Stimulated activated CD8-positive, alpha-beta memory T cell treated with anti-CD3 and anti-CD28 coated beads, Interleukin-2, amount 100 ng/mL, for 48 hours (primary cell): ENCODE measurements at regions not wholly inside any gene's neighbourhood (a gene's known extent, or its start where the extent isn't known, plus 50 kb on each side); places are given as distances from the start of the nearest gene placed in this dataset.

Experiments used
- DNase-seq, 2 donors: peaks; one replicate each; pipeline ENCODE4 v3.0.0-alpha.2; 2020; ENCODE audit warnings: low read depth in 2 of 2

DNA sequence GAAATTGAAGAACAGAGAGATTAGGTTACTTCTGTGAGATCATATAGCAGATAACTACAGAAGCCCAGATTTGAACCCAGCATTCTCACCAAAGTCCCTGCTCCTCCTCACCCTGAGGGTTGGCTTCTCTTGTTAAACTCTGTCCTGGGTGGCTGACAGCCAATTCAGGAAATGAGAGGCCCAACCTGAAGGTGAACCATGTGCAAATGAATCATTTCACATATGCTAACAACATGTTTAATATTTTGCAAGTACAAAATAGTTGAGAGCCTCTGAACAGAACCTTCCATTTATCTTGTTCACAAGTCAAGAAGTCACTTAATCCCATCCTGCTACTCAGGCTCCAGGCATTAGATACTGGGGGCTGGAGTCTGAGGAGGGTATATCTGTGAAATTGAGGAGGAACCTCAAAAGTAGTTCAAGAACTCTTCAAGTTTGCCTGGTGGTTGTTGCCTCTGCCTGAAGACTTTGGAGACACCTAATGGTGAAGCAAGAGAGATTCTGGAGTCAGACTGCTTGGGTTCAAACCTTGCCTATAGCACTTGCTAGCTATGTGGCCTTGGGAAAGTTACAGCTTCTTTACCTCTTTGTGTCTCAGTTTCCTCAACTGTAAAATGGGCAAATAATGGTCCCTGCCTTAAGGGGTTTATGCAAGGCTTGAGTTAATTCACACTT is 564.0 kb downstream of the PSAT1 start:
- no peak for DNase-seq

DNA sequence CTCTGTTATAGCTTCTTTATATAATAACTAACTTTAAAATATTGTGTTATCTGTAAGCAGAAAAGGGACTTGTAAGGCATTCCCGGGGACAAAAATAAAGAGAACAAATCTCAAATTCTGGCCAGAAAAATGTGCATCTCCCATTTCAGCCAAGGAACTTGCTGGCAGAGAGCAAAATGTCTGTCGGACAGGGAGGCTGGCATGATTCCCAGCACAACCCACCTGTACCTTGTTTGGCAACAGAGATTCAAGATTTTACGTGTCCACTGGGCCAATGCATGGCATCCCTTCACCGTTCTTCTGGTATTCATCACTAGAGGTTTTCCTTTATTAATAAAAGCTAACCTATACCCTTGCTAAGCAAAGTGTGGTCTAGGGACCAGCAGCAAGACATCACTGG is 566.6 kb downstream of the PSAT1 start:
- no peak for DNase-seq

DNA sequence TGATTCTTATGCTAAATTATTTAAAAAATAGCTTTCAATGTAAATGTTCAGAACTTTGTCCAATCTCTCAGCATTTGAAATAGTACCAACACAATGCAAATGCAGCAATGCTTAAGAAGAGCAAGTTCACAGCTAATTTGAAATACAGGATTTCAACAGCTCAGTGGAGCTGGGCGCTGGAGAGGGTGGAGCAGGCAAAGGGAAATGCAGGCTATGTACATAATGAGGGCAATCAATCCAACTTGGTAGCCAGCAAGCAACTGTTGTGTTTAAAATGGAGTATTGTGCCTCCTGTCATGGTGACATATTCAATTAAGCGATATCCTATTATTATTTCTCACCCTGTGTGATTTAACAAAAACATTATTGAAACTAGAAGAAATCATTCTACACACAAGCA is 568.8 kb downstream of the PSAT1 start:
- DNase-seq, result no peak

DNA sequence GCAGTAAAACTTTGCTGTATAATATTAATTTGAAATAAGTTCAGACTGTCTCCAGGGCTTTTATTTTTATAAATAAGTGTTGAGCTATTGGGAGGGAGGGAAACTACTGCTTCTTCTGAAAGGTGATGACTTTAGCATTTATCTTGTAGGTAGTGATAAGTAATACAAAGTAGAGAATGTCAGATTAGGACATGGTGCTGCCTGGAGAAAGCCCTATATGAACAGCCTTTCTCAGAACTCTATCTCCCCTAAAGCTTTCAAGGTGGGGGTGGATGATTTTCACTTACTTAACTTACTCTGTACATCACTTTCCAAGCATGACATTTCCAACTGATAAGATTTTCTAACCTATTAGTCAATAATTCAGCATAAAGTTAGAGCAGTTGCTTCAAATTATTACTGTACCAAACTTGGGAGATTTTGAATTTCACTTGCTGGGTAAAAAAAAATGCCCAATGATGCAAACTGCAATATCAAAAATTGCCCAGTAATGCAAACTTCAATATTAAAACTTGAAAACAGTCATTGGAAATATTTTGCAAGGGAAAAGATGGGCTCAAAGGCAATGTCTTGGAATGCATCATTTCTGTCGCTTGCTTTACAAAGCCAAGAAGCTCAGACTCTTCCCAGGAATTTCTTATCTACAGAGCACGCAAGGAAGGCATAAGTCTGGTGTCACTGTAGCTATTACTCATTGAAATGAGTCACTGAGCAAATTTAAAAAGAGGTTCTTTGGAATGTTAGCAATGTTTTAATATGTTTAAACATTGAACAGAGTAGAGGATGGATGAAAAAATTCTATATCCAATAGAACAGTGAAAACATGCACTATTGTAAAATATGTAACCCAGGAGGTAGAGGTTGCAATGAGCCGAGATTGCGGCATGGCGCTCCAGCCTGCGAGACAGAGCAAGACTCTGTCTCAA is 569.5 kb downstream of the PSAT1 start:
- no peak for DNase-seq

DNA sequence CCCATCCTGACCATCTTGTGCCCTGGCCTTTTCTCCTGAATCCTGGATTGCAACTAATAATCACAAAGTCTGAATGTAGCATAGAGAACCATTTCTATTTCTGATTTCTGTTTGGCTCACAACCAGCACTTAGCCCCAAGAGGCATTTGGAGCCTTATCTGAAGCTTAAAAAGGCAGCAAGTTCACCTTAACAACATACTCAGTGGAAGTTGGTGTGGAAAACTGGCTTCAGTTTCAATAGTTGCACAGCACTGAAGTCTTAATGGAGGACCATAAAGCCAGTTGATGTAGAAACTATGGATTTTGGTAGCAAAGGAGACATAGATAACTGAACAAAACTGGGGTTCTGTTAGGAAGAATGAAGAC is 574.1 kb downstream of the PSAT1 start:
- DNase-seq, result no peak

DNA sequence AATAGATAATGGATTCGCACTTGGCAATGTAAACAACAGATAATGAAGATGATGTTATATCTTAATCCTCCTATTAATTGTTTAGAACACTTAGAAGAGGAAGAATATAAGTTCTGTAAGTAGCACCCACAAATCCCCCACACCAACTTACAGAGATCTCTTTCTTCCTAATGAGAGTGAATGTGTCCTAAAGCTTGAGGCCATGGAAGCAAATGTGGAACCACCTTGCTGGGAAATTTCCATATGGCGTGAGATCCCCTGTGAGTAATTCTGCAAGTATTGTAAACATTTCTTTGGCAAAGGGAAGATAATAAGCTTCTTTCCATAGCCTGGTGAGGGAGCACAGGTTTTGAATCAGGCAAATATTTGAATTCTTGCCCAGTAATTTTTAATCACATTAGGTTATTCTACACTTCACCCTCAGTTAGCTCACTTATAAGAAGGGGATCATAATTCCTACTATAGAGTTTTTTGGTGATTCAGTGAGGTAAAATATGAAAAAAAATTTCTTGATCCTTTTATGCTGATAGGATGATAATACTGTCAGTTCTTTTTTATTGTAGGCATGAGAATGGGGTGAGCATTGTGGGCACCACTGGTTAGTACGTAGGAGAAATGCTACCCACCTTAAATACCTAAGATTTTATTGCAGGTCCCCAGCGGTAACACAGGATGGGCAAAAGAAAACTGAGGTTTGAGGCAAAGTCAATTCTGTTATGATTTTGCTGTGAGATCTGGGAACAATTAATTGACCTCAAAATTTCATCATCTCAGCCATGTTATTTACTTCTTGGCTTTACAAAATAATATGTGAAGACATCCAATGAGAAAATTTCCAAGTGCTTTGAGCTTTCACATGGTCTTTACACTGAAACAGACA is 574.8 kb downstream of the PSAT1 start:
- DNase-seq, result no peak

DNA sequence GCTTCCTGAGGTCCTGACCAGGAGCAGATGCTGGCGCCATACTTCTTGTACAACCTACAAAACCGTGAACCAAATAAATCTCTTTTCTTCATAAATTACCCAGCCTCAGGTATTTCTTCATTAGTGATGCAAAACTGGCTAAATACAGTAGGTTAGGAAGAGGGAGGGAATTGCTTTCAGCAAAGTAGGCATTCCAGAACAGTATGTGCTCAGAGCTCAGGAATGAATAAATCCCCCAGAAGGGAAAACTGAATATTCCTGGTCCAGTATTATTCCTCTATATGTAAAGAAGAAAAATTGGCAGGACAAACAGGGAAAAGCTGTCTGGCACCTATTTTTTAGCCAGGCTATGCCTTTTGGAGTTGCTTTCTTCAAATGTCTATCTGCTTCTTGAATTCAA is 577.1 kb downstream of the PSAT1 start:
- no peak for DNase-seq

DNA sequence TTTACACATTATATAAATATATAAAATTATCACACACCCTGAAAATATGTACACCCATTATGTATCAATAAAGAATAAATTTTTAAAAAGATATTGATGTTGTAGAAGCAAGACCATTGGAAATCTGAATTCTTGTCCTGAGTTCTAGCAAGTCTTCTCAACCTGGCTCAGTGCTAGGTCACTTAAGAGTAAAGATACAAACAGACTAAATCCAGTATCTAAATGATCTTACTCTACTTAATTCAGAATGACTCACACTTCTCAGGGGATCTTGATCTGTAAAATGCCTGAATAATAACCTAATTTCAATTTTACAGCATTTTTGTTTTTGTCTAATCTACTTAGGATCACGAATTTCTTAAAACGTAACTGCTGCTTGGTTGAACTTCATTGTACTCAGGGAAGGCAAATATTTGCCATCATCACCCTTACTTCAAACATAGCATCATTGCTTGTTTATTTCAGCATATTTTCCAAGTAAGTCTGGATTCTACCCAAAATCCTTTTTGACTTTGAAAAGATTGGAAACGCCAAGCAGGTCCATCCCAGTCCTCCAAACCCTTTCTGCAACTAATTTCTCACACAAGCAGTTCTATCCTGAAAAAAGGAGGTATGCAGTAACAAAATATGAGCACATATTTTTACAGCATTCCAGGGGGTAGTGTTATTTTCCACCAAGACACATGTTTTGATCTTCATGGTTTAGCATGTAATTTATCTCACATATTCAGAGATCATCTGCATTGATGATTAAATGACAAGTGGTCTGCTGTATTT is 582.6 kb downstream of the PSAT1 start:
- no peak for DNase-seq

DNA sequence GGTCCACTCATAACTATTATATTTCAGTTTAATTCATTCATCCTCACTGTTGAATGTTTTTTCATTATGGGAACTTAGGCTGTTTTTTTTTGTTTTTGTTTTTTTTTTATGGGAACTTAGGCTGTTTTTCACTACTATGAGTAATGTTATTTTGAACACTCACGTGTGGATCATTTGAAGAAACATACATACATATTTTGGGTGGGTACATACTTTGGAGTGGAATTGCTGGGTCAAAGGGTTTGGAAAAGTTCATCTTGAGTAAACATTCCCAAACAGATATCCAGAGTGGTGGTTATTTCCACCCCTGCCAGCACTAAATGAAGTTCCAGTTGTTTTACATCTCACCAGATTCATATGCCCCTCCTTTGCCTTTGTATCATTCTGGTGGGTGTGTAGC is 584.4 kb downstream of the PSAT1 start:
- DNase-seq, result no peak

DNA sequence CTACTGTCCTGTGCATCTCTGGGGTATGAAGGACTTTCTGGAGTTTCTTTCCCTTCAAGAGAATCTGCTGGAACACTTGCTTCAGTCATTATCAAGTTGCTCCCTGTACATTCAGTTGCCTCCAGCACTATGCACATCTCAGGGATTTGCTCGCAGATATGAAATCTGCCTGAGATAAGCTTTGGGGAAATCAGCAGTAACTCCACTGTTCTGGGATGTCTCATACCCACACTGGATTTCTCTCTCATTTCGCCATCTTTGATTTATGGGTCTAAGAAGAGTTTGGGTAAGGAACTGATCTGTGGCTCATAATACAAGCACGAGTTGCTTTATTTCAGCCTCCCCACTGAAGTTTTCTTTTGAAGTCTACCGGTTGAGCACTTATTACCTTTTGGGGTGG is 585.6 kb downstream of the PSAT1 start:
- no peak for DNase-seq

DNA sequence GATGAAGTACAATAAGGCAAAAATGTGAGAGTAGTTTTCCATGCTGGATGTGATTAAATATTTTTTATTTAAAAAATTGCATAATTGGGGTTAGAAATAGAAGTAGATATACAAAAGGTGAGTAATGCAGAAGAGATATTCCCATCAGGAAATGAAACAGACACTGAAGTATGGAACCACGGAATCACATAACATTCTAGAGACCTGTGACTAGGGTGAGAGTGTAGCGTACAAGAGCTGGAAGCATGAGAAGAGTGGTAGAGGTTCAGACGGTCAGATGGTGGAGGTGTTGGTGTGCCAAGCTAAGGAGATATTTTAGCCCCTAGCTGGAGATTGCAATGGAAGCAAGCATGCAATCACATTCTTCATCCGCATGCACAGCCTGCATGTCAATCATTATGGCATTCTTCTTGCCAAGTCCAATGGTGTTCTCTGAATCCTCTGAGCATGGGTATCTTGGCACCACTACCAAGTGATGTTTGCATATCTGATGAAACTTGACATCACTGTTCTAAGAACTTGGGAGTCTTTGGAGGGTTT is 587.8 kb downstream of the PSAT1 start:
- DNase-seq, result no peak

DNA sequence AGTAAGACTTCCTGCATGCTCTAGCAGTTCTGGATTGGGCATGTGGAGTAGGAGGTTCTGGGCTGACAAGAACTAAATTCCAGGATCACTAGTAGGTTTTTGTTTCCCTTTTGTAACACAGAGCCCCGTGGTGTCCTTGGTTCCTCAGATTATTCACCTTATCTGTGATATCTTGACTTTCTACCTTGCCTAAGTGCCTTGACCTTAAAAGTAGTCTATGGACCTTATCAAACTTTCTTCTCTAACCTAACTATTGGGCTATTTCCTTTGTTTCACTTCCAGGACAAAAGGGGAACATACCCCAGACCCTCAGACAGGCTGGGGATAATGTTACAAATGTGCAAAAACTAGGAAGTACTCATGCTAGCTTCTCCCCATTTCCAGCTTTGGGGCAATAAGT is 595.3 kb downstream of the PSAT1 start:
- DNase-seq, result no peak

DNA sequence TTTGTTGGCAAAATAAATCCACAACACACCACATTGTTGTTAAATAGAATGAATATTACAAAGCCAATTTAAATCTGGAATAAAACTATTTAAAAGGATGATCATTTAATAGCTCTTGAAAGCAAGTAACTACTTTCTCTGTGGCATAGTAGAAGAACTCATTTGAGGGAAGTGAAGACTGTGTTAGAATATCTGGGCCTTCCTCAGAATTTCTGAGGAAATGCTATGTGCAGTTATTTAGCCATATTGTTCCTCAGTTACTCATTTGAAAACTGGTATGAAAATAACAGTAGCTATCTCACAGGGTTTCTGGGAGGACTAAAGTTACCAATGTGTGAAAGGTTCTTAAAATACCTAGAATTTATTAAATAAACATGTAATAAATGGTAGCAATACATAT is 595.8 kb downstream of the PSAT1 start:
- no peak for DNase-seq

DNA sequence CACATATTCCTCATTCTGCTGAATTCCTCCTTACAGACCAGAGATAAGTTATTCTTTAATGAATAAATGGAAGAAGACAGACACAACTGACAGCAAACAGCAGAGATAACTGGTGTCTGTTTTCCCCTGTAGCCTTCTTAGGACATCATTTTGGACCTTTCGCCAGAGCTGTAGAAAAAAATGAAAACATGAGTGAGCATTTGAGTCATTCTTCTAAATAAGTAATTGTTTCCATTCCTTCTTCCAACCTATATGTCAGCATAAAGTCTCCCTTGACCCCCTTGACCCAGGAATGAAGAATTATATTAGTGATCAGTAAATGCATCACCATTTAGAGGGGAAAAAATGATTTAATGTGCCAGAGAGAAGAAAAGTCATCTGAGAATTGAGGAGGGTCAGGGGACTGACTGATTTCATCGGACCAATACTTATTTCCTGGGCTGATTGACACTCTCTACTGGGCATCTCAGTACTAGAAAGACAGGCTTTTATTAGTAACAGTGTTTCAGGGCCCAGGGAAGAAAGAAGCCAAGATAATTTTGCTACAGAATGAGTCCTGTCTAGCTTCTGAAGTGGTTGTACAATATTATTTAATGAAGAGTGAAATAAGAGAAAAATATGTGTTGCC is 597.0 kb downstream of the PSAT1 start:
- DNase-seq, result no peak

DNA sequence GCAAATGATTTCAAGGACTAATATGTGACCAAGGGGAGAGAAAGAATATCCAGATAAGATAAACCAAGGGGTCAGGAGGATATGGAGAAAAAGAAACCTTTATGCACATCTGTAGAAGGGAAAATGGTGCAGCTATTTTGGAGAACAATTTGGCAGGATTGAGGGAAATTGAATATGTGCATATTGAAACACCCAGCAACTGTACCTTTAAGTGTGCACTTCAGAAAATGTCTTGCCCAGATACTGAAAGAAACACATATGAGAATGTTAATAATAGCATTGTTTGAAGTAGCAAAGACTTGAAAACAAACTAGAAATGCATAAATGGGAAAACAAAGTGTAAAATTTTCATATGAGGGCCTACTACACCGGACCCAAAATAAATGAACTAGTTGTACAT is 599.6 kb downstream of the PSAT1 start:
- DNase-seq, result no peak

DNA sequence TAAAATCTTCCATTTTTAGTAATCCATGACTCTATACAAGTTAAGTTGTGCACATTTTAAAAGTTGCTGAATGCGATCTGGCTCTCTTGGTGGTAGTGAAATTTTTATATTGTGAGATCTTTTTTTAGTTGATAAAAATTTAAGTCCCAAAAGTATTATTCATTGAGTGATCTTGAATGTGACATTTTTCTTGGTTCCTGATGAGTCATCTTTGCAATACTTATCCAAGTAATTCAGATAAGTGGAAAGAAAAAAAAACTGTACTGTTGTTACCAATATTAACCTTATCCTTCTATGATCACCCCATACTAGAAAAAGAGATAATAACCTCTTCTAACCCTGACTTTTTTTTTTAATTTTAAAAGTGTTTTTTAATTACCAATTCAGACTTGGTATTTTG is 601.3 kb downstream of the PSAT1 start:
- no peak for DNase-seq

DNA sequence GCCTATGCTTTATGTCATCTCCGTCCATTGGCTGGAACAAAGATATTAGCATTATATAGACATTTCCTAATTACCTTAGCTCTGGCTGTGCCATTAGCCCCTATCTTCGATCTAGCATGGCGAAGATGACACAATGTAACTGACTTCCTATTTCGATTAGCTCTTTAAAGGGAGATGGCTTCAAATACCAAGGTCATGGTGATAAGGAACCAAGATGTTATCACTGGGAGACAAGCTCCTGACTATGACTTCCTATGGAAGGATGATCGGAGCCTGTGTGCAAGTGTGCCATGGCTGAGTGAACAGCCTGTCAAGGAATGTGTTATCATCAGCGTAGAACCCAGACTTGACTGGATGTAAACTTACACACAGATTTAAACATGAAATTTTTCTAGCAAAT is 602.1 kb downstream of the PSAT1 start:
- no peak for DNase-seq

DNA sequence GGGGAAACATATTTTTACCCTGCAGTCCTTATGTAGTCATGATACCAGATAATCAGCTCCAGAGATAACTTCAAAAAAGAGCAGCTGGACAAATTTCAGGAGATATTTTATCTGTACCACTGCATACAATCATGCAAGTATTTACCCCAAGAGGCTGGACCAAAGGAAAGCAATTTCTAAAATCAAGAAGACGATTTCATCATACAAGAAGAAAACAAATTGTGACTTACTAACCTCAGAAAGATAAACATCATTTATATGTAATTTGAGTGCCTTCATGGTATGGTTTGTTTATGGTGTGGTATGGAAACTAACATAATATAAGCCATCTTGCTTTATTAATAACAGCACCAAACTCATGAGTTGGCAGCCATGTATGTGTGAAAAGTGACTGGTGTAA is 603.6 kb downstream of the PSAT1 start:
- DNase-seq, result no peak

DNA sequence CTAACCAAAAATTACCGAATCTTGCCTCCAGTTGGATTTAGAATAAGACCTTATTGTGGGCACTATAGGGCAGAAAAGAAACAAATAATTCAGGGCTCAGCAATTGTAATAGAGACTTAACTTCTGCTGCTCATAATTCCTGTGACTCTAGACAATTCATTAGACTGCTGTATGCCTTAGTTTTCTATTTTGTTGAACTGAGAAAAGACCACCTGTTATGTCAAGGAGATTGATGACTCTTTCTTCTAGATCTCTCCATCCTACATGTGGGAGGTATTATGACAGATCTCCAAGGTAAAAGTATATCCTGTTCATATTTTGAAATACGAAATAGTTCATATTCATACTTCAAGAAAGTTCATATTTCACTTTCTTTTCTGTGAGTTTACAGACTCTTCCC is 605.1 kb downstream of the PSAT1 start:
- DNase-seq, result no peak

DNA sequence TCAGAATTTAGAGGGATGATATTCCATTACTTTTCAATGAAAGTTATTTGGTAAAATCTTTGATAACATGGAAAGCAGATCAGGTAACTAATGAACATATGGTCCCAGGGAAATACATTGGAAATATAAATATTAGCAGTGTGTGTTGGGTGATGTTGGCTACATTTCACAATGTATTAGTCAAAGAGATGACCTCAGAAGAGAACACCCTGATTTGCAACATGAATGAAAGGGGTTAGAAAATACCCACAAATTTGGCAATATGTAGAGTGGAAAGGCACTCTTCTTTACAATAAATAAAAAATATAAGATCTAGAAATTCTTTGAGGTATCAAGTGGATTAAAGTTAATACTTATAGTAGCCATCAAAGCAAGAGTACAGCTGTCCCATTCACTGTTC is 606.7 kb downstream of the PSAT1 start:
- DNase-seq, result no peak

DNA sequence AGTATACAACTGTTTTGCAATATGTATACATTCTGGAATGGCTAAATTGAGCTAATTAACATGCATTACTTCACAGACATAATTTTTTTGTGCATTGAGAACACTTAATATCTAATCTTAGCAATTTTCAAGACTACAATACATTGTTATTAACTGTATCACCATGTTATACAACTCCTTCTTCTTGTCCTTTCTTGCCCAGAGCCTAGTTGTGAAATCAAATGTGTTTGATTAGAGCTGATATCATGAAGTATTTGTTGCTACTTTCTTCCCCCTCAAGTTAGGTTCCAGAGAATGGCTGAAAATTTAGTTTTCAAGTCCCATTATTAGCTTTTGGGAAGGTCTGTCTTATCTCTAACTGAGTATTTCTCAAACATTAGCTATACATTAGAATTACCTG is 607.8 kb downstream of the PSAT1 start:
- DNase-seq, result no peak
